Activated CD4-positive, CD25-positive, alpha-beta regulatory T cell (primary cell): ENCODE measurements at regions not wholly inside any gene's neighbourhood (a gene's known extent, or its start where the extent isn't known, plus 50 kb on each side); places are given as distances from the start of the nearest gene placed in this dataset.
"Not testable (repeated sequence)": the region's sequence is repeated elsewhere in the genome, so short reads cannot be mapped to it uniquely, and the experiment has no call there.

ENCODE experiments used
- DNase-seq, 4 experiments: peaks; one replicate each; lab custom pipeline; 2025; lab: John Stamatoyannopoulos, UW

GRCh38 chr3:139136469-139137202, 91.9 kb upstream of the PRR23C start:
- no peak for DNase-seq

GRCh38 chr3:139140553-139140952, 95.9 kb upstream of the PRR23C start:
- DNase-seq: no peak

- not testable (repeated sequence) for DNase-seq
These were observed 101.3 kb upstream of the PRR23C start for GRCh38 chr3:139145980-139146379.

- no peak for DNase-seq
These were observed 106.8 kb upstream of the PRR23C start for GRCh38 chr3:139151530-139151929.

- DNase-seq: not testable (repeated sequence)
These were observed 108.7 kb upstream of the PRR23C start for GRCh38 chr3:139153434-139153833.

- DNase-seq: no peak
These were observed 112.7 kb upstream of the PRR23C start for GRCh38 chr3:139157161-139157932.

GRCh38 chr3:139159356-139159755, 114.7 kb upstream of the PRR23C start:
- no peak for DNase-seq

DNA sequence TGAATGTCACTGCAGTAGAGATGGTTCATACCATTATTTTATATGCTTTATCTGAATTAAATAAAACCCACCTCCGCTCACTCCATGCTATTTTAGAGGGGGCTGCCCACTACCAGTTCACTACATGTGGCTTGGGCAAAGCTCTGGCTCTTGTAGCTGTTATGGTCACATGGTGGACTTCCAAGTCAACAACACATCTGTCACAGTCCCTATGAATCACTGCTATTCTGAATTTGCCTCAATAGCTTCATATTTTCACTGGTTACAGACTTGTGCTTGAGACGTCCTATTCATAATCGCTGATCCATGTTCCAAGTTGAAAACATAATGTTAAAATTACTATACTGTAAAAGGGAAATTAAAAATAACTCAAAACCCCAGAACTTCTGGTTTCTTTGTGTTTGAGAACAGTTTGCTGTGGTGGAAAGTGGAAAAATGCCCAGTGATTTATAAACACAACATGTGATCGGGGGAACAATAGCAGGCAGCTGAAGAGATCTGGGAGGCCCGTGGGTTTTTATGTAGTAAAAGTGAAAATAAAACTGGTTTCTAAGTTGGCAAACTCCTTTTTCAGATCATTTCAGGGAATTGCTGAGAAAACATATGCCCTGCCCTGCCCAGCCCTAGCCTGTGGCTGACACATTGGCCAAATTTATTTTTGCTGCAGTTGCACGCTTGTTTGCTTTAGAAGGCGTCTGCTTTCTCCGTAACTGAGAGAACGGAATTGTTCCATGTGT, 128.8 kb upstream of the PRR23C start:
- no peak for DNase-seq

- no peak for DNase-seq
These were observed 135.8 kb upstream of the PRR23C start for GRCh38 chr3:139180489-139180888.

DNA sequence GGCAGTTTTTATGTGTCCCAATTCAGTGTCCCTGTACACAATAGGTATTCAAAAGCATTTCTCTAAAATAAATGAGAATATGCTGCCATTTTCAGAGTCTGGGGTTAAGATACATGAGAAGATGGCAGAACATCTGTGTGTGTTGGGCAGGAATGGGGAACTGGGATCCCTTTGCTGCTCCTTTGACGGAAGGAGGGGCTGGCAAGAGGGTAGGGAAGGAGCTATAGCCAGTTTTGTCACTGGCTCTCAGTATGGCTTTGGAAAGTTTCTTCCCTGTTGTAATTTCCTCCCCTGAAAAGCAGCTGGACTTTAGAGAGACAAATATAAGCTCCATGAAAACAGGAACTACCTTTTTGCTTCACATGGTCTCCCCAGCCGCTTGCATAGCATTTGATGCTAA, 137.5 kb upstream of the PRR23C start:
- DNase-seq: no peak

- no peak for DNase-seq
These were observed 137.9 kb upstream of the PRR23C start for GRCh38 chr3:139182598-139182997.

GRCh38 chr3:139185527-139185926, 140.8 kb upstream of the PRR23C start:
- no peak for DNase-seq

- DNase-seq: no peak
These were observed 142.5 kb upstream of the PRR23C start for GRCh38 chr3:139187154-139187553.

DNA sequence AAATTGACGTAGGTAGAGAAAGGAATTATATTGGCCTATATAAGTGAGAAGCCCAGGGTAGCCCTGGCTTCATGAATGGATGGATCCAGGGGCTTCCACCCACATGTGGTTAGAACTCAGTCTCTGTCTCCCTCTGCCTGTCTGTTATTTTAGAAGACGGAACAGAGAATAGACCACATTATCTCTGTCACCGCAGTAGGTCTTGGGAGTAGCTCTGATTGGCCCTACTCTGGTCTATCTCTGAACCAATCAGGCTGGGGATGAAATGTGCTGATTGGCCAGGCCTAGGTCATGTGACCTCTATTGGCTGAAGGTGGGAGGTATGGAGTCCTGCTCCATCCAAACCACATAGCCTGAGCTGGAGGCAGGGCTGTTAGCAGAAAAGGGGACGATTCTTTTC, 143.0 kb upstream of the PRR23C start:
- DNase-seq: no peak

DNA sequence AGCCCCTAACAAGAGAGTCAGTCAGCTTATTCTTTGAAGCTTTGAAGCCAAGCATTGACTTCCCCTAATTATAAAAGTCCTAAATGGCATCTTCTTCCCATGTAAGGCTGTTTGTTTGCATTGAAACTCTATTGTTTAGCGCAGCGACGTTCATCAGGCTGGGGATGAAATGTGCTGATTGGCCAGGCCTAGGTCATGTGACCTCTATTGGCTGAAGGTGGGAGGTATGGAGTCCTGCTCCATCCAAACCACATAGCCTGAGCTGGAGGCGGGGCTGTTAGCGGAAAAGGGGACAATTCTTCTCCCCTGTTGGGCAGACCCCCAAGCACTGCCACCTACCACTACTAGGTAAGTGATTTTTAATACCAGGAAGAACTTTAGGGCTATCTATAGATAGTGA, 145.3 kb upstream of the PRR23C start:
- DNase-seq: no peak

DNA sequence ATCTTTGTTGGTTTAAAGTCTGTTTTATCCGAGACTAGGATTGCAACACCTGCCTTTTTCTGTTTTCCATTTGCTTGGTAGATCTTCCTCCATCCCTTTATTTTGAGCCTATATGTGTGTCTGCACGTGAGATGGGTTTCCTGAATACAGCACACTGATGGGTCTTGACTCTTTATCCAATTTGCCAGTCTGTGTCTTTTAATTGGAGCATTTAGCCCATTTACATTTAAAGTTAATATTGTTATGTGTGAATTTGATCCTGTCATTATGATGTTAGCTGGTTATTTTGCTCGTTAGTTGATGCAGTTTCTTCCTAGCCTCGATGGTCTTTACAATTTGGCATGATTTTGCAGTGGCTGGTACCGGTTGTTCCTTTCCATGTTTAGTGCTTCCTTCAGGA, 149.4 kb upstream of the MRPS22 start:
- not testable (repeated sequence) for DNase-seq

DNA sequence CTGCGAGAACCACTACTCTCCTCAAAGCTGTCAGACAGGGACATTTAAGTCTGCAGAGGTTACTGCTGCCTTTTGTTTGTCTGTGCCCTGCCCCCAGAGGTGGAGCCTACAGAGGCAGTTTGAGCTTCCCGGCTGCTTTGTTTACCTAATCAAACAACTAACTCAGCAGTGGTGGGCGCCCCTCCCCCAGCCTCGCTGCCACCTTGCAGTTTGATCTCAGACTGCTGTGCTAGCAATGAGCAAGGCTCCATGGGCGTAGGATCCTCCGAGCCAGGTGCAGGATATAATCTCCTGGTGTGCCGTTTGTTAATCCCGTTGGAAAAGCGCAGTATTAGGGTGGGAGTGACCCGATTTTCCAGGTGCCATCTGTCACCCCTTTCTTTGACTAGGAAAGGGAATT, 147.7 kb upstream of the MRPS22 start:
- DNase-seq: not testable (repeated sequence)

DNA sequence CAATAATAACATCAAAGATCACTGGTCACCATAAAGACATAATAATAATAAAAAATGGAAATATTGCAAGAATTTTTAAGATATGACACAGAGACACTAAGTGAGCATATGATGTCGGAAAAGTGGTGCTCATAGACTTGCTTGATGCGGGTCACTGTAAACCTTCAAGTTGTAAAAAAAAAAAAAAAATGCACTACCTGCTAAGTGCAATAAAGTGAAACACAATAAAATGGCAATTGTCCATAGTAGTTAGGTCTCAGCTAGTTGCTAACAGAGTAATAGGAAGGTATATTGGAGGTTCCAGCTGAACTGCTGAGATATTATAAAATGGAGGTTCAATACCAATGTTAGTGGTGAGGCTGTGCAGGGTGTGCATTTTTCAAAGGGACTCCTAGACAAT, 146.6 kb upstream of the MRPS22 start:
- no peak for DNase-seq

DNA sequence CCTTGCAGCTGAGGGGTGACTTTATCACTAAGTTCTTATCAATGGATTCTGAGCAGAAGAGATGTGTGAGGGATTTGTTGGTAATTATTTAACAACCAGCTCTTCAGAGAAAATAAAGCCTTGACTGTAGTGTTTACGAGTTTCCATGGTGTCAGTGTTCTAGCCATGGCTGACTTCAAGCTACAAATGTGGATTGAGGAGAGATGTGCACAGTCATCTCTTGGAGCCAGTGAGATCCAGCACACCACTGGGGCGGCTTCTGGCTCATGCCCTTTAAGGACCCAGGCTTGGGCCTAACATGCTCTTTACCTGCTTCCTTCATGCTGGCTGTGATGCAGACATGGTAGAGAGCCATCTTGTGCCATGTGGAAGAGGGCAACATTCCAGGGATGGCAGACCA, 145.6 kb upstream of the MRPS22 start:
- DNase-seq: no peak

DNA sequence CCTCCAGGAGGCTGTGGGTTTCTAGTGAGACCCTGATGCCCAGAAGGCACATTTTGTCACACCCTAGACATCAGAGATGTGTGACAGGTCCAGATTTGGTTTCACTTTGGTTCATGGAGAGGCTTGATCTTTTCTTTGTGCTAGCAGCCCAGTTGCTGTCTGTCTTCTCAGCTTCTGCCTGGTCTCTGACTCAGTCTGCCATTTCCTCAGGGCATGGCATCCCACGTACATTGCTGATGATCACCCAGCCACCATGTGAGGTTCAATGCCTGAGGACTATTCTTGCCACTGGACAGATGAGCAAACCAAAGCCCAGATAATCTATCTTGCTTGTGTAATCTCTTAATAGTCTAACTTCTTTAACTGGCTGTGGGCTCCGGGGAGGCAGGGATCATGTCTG, 144.9 kb upstream of the MRPS22 start:
- no peak for DNase-seq

DNA sequence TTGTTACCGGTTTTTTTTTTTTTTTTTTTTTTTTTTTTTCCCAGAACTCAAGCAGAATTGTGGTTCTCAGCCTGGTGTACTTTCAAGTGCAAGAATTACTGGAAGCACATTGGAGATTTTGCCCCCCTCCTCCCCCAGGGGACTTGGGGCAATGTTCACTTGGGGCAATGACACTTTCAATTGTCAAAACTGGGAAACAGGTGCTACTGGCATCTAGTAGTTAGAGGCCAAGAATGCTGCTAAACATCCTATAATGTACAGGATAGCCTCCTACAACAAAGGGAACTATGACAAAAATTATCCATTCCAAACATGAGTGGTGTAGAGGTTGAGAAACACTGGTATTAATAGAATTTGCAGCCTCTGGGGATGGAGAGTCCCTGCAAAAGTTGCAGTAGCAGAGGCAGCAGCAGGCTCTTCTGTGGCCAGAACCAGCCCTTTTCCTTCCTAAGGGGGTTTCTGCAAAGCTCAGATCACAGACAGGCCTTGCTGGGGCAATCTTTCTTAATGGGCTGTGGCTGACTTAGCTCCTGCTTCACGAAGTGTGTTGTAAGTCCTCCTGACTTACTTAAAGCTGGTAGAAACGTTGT, 144.3 kb upstream of the MRPS22 start:
- no peak for DNase-seq

- DNase-seq: no peak
These were observed 142.2 kb upstream of the MRPS22 start for GRCh38 chr3:139201446-139202225.
